Fibroblast of peridontal ligament (primary cell): ENCODE measurements at regions not wholly inside any gene's neighbourhood (a gene's known extent, or its start where the extent isn't known, plus 50 kb on each side); places are given as distances from the start of the nearest gene placed in this dataset.
"Not testable (repeated sequence)": the region's sequence is repeated elsewhere in the genome, so short reads cannot be mapped to it uniquely, and the experiment has no call there.

Experiments
- DNase-seq: peaks from one replicate; pipeline ENCODE4 v3.0.0-alpha.2; 2010; ENCODE audit errors: extremely low read depth

GRCh38 chrX:109878236-109878635 lies 124.7 kb upstream of the TMEM164 start:
- DNase-seq, result no peak

DNA sequence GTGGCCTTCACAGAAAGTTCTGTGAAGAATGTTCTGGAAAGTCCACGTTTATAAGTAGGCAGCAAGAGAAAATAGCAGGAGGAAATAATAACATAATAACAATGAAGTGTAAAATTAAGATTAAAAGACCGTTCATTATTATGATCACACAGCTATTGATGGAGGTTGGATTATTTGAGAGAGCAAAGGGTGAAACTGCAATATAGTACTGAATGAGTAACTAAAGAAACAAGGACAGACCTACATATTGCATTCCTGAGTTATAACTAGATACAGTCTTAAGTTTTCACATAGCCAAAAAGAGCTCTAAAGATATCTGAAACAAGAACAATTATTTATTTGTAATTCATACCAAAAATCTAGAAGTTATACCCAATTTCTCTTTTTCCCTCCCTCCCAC lies 122.9 kb upstream of the TMEM164 start:
- no peak for DNase-seq

GRCh38 chrX:109880629-109881028 lies 122.3 kb upstream of the TMEM164 start:
- DNase-seq, result no peak

DNA sequence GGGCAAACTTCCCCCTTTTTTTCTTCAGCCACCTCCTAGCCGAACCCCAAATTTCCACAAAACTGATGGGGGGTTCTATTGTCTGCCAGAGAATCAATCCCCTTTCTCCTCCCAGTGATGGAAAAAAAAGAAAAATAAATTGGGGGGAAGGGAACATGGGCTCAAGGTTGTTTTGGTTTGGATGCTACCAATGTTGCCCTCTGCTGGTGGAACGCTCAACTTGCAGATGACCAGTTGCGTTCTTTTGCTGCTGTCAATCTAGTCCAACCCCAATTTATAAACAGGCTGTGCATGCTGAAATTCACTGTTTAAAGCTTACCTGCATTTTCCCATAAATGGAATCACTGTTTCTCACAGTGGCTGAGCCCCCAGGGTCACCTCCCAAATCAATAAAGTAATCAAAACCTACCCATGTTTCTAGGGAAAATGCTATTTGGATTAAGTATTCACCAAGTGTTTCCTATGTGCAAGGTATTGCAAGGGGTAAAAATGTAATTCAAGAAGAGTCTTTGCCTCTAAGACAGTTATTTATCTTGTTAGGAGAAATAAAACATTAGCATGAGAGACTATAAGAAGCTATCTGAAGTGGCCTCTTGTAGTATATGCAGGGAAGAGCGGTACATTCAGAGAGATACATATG lies 116.7 kb upstream of the TMEM164 start:
- peak; percentile 72 for DNase-seq

GRCh38 chrX:109889289-109890006 lies 113.5 kb upstream of the TMEM164 start:
- DNase-seq, result peak; percentile 54

GRCh38 chrX:109890300-109890699 lies 112.6 kb upstream of the TMEM164 start:
- no peak for DNase-seq

DNA sequence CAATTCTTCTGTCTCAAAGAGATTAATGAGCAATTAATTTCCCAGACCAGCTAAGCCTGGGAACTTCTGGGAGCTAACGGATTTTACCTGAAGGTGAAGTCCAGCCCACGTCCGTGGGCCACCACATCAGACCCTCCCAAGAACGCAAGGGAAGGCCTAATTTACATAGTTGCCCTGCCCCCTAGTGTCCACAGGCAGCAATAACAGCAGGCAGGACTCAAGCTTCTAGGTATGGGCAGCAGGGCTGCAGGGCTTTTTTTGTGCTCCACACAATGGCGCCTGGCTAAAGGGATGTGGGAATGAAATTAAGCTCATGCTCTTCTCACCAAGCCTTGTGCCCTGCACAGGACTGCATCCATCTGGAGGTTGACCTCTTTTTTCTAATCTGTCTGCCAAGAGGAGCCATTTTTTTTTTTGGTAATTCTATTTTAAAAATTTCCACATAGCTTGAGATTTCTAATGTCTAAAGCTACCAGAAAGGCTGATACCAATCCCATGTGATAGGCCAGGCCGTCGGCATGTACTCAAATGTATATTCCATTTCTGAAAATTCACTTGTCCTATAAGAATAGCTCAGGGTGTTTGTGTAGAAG lies 111.9 kb upstream of the TMEM164 start:
- DNase-seq, result peak; percentile 66

DNA sequence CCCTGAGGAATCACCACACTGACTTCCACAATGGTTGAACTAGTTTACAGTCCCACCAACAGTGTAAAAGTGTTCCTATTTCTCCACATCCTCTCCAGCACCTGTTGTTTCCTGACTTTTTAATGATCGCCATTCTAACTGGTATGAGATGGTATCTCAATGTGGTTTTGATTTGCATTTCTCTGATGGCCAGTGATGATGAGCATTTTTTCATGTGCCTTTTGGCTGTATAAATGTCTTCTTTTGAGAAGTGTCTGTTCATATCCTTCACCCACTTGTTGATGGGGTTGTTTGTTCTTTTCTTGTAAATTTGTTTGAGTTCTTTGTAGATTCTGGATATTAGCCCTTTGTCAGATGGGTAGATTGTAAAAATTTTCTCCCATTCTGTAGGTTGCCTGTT lies 106.9 kb upstream of the TMEM164 start:
- not testable (repeated sequence) for DNase-seq

DNA sequence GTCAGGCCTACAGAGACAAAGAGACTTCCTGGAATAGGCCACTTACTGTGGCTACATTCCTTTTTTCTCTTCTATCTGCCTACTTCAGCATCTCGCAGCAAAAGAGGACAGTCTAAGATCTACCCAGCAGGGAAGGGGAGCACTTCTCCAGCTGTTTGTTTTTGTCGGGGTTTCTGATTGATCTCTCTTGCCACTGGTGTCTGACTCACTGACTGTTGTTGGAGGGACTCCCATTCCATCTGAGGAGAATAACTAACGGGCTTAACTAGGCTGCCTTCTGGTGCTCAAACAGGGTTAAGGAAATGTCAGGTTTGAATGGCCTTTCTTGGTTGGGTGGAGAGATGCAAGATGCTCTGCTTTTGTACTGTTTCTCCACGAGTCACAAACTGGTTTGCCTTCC lies 100.2 kb upstream of the TMEM164 start:
- peak; percentile 55 for DNase-seq

DNA sequence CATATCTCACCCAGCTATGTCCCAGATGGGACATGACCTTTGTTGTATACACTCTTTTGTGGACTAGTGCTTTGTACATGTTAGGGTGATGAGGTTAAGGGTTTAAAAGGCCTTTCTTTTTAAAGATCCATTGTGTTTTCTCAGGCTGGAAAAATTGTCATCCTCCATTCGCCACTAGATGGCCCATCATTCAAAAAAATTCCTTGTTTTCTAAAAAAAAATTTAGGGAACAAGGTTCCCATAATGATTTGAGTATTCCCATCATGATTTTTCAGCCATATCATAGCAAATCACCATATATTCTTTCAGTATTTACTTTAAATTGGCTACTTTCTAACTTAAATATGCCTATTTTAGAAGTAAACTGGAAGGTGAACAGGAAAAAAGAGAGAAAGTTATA lies 91.9 kb upstream of the TMEM164 start:
- peak; percentile 25 for DNase-seq

GRCh38 chrX:109912993-109913392 lies 89.9 kb upstream of the TMEM164 start:
- not testable (repeated sequence) for DNase-seq

- no peak for DNase-seq
These were observed 88.6 kb upstream of the TMEM164 start for GRCh38 chrX:109914114-109914849.

GRCh38 chrX:109918753-109919152 lies 84.2 kb upstream of the TMEM164 start:
- no peak for DNase-seq

GRCh38 chrX:109920325-109920724 lies 82.6 kb upstream of the TMEM164 start:
- DNase-seq, result no peak

GRCh38 chrX:109920868-109921267 lies 82.0 kb upstream of the TMEM164 start:
- no peak for DNase-seq

- no peak for DNase-seq
These were observed 80.7 kb upstream of the TMEM164 start for GRCh38 chrX:109922190-109922589.

DNA sequence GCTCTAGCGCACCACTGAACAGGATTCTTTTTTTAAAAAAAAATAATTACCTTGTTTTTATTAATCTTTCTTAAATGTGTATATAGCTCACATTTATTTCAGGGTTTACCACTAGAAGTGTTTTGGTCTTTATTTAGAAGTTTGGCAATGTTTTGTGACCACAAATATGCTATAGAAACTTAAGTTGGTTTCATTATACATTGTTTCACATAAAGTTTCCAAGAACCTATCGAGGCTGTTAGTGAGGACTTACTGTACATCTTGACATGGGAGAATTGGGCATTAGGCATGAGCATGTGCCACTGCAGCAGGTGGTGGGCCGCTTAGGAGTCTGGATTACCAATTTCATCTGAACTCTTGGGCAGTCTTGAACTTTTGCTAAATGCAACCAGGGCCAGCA lies 77.9 kb upstream of the TMEM164 start:
- DNase-seq, result not testable (repeated sequence)

GRCh38 chrX:109925656-109926055 lies 77.3 kb upstream of the TMEM164 start:
- no peak for DNase-seq

DNA sequence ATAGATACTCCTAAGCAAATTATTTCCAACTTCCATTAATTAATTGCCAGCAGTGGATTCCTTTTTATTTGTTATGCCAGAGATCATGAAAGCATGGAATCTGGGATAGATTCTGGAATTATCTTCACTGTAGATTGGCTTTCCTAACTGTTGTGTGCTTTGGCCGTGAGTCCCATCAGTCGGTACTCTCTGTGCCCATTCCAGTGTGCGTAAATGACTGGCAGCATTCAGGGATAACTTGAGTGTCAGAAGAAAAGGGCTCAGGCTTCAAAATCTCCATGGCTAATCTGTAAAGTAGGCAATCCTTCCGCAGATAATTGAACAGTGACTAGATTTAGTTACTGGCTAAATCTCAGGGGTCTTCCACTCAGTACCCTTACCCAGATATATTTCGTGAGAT lies 76.8 kb upstream of the TMEM164 start:
- no peak for DNase-seq

GRCh38 chrX:109926743-109927662 lies 75.9 kb upstream of the TMEM164 start:
- DNase-seq, result no peak

- no peak for DNase-seq
These were observed 75.1 kb upstream of the TMEM164 start for GRCh38 chrX:109927663-109928273.
